ENCODE measurements at regions not wholly inside any gene's neighbourhood (a gene's known extent, or its start where the extent isn't known, plus 50 kb on each side); places are given as distances from the start of the nearest gene placed in this dataset.

DNA sequence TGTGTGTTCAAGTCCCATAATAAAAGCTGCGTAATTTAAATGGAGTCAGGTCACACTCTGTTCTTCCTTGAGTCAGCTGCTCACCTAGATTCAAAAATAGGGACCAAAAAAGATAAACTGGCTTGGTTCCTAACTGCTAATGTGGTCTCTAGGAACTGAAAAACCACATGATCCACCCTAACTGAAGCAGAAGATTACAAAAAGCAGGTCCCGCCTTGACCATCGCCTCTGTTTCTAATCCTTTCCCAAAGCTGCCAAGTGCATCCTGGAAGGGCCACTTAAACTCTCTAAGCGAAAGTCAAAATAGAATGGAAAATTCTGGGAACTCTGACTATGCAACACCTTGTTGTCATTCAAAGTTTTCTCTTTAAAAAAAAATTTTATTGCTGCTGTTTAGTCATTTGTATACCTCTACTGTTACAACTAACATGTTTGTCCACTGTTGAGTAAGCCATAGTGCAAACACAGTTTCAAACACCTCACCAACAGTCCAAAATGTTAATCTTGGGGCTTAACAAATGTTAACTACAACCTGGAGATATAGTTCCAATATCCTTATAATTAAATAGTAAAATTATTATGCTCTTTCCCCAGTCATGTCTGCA, 88.9 kb upstream of the THBS1 start:
- intact Hi-C loops (cut with micrococcal nuclease): no loop called here

DNA sequence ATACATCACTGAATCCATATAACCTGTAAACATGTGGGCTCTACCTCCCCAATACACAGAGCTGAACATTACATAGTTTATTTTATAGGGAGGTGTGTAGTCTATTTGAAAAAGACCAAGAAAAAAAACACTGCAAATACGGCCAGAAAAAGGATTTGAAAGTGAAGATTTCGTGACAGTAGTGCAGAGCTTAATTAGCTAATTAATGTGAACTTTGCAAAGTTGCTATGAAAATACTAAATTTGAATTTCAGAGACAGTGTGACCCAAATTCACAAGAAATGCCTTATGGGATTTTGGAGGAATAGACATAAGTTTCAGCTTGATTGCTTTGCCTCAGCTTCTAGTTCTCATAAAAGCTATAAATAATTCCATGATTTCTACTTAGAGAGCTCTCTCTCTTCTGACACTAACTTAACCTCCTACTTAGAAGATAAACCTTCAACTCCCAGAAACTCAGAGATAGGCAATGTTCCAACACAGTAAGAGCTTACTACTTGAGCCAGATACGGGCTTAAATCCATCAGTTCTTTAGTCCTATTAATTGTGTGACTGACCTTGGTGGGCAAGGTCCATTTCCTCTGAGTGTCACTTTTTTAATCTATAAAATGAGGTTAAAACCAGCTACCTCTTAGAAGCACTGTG, 87.3 kb upstream of the THBS1 start:
- intact Hi-C loops (cut with micrococcal nuclease): no loop called here

DNA sequence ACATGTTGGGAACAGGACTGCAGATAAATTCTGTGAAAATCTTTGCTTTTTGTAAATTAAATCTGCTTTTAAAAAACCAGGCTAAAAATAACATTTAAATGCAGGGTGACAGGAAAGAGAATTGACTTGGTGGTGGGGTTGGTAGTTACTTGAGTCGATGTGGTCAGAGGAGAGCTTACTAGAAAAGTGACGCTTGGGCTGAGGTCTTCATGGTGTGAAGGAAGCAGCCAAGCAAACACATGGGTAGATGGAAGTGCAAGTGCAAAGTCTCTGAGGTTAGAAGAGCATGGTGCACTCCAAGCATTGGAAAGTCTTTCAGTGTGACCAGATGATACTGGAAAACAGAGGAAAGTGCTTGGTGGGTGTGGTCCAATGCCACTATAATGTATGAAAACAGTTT, 86.4 kb upstream of the THBS1 start:
- intact Hi-C loops (cut with micrococcal nuclease): no loop called here

DNA sequence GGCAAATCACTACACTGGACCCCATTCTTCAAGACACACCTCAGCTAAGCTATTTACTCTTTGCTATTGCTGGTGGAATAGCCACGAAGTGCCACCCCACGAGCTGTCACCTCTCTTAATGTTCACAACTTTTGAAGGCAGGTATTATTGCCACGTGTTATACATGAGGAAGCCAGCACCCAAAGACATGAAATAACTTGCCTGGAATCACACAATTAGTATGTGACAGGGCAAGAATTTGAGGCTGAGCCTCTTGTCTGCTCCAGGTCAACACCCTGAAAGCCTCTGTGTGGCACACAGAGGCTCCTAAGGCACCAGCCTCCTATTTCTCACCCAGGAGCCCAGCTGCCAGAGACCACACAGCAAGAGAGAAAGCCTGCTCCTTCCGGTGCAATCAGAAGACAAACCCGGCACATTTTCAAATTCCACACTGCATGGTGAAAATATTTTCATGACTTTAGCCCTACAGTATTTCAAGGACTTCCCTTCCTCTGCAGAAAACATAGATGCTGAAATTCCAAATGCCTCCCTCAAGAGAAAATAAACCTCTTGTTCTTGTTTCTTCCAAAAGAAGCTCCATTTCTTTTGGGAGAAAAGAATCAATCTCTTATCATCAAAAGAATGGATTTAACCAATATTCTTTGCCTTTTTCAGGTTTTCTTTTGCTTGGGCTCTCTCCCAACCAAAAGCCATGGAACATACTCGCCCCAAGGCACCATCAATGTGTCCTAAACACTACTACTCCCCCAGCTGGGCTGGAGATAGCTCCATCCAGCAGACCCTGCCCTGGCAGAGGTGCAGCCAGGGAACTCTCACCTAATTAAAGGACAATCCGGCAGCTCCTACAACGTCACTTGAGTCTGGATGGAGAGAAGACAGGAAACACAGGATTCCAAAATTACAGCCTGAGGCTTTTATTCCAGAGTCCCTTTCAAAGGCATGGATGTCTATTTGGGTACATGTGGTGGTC, 84.7 kb upstream of the THBS1 start:
- intact Hi-C loops (cut with micrococcal nuclease): no loop called here

DNA sequence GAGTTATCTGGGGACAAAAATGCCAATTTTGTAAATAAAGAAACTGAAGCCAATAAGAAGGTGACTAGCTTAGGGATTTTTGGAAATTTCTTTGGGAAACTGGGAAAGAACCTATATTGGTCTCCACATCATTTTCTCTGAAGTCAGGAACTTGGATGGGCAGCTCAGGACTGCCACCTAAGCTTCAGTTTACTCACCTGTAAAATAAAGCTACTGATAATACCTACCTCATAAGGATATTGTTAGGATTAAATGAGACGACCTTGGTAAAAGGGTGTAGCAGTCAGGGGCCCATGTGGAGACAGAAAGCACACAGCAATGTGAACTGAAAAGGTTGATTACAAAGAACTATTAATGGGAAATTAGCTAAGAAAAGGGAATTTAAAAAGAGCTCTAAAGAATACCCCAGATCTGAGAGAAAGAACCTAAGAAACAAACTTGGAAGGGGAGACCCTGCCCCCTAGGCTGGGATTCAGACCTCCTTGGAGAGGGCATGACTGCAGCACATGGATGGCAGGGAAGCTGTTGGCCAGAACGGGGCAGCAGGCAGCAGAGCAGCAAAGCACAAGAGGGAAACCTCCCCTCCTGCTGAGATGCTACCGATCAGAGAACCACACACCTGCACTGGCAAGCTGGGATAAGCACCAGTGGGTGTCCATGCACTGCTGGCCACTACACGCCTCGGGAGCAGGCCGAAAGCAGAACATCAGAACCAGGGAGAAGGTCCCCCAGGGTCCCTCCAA, 83.7 kb upstream of the THBS1 start:
- intact Hi-C loops (cut with micrococcal nuclease): no loop called here

DNA sequence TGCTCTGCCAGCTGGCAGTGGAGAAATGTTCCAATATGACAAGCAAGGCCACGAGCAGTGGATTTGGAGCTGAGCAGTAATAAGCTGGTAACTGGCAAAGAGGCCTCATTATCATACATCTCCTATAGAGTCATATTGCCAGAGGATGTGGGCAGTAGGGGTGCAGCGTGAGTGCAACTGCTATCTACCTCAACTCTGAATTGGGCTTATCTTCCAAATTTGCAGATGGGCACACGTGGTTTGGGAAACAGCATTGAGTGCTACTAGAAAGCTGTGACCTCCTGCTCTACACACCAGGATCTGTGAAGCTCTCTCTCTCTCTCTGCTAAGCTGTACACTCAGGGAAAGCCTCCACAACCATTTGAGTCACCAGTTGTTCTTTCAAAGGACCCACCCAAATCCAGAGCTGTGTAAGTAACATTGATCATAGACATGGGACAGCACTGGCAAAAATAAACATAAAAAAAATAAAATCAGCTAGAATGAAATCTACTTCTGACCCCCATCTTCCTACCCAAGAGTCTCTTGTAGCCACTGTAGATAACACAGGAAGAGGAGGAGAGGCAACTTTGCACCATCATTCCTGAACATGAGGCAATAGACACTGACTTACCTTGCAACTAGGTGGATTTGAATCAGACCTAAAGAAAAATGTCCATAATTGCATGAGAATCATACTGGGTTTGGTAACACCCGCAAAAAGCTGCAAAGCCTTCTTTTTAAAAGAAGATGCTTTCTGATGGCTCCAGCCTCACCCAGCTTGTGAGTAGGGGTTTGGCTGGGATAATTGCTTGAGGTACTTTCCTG, 82.9 kb upstream of the THBS1 start:
- intact Hi-C loops (cut with micrococcal nuclease): no loop called here

DNA sequence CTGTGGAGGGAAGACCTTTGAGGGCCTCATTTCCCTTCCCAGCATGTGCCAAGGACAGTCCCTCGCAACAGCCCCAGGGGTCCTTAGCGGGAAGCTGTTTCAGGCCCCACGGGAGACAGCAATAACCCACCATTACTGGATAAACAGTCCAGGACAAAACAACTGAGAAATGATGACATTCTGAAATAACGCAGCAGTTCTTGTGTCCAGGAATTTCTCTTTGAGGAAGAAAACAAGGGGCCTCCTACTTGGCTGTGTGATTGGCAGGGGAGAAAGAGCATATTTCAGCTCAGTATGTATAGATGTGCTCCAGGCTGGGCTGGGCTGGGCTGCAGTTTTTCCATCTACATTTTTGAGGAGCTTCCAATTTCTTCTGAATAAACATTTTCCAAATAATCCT, 82.2 kb upstream of the THBS1 start:
- intact Hi-C loops (cut with micrococcal nuclease): no loop called here

DNA sequence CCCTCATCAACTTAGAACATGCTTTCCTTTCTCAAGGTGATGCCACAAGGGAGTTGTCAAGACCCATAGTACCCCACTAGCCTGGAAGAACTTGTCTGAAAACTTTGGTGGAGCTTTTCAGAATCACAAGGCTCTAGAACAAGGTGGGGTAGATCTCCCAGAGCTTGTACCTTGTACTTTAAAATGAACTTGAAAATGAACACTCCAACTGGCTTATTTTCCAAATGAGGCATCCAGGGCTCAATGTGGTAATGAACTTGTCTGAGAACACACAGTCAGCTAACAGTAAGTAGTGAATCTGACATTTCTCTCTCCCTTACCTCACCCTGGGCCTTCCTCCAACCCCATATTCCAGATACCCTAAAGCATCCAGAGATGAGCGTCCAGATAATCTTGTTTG, 81.8 kb upstream of the THBS1 start:
- intact Hi-C loops (cut with micrococcal nuclease): no loop called here

DNA sequence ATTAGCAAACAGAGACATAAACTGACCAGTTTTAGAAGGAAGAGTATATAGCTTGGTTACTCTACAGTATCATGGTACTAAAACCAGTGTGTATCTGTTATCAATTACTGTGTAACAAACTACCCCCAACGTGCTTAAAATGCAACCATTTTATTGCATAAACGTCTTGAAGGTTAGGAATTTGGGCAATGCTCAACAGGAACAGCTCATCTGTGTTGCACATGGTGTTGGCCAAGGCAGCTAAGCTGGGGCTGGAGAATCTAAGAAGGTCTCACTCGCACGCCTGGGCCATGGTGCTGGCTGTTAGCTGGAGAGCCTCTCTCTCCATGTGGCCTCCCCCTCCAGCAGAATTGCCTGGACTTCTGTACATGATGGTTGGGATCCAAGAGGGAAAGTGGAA, 81.2 kb upstream of the THBS1 start:
- intact Hi-C loops (cut with micrococcal nuclease): no loop called here

DNA sequence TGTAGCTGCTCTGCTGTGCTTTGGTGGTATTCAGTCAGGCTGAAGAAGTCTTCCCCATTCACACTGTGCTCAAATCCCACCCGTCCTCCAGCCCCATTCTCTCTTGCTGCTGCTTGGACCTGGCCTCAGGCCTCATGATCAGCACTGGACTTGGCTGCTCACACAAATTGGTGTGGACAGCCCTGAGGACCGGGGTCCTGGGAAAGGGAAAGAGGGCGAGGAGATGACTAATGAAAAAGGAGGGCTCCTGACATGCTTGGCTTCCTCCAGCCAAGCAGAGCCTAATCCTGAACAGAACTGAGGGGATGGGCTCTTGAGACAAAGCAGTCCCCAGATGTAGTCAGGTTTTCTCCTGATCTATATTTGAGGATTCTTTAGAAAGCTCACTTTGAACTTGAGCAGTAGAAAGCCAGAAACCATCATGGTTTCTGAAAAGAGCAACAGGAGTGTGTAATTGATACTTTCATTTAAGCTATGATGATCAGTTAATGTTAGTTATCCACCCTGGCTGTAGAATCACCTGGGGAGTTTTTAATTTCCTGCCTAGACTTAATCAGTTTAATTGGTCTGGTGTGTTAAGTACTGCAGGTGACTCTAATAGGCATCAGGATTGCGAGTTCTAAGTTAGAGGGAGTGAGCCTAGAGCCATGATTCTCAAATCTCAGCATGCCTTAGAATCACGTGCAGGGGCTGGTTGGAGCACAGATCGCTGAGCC, 79.4 kb upstream of the THBS1 start:
- intact Hi-C loops (cut with micrococcal nuclease): no loop called here

DNA sequence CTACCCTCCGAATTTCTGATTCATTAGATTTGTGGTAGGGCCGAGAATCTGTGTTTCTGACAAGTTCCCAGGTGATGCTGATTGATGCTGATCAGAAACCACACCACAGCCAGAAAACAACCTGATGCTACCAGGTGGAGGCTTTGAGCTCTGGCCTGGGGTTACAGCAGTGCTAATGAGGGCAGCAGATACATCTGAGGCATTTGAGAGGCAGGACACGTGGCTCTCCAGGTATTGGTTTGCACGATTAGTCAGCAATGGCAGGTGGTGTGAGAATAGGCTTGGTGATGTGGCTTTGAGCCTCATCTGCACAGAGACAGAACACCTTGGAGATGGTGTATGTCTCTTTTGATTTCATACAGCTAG, 78.8 kb upstream of the THBS1 start:
- intact Hi-C loops (cut with micrococcal nuclease): no loop called here

DNA sequence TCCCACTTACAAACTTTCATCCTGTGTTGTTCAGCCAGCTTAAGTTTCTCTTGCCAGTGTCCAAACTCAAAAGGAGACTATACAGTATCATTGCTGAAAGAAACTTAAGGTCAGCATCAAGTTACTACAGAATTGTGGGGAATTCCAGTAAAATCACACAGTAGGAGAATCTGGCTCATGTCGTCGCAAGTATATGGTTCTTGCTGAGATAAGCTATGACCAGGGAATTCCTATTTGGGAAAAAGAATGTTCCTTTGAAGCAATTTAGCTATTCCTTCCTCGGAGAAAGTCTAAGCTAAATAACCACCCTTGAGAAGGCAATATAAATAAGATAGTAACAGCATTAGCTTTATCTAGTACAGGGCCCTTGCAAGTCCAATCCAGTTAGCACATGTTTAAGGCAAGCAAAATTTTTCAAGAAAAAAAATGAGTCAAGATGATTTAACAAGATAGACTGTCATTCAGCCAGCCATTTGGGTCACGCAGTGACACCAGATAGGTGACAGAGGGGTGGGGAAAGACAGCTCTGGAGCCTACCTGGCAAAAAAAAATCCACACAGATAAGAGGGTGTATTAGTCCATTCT, 78.2 kb upstream of the THBS1 start:
- intact Hi-C loops (cut with micrococcal nuclease): no loop called here

DNA sequence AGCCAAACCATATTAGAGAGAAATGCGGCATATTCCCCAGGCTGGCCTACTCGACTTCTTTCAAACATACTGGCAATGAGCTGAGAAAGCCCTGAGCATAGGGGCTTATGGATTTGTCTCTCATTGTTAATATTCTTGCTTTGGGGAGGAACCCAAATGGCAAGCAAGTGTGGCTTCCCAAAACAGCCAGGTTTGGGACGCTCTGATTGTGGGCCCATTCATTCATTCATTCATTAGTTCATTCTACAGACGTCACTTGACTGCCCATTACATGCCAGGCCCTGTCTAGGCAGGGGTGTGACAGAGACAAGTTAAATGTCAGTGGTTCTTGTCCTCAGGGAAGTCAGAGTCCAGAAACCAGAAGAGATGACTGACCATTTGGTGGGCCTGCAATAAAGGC, 77.4 kb upstream of the THBS1 start:
- intact Hi-C loops (cut with micrococcal nuclease): no loop called here

DNA sequence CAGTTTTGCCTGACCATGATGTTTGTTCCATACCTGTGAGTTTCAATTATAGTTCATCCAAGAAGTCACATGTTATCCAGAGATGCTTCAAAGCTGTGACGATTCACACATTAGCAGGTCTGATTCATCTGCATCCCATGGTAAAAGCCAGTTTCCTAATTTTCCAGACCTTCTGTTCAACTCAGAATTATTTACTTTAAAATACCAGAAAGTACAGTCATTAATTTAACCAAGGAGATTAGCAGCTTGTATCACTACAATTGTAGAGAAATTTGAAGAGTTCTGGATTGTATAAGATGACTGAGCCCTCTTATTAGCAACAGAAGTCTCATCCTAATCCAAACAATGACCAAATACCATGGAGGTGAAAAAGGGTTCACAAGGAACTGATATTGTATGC, 76.1 kb upstream of the THBS1 start:
- intact Hi-C loops (cut with micrococcal nuclease): no loop called here

DNA sequence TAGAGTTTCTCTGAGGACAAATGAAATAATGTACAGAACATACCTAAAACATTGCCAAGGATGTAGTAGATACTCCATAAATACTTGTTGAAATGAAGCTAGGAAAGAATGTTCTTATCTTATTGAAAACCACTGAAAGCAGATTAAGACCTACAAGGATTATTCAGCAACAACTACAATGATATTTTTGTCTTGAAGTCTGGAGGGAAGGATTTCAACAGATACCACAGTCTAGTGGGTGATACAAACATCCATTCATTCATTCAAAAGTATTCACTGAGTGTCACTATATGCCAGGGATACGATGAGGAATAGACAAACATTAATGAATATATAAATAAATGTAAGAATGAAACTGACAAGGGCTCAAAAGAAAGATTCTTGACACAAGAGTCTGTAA, 74.7 kb upstream of the THBS1 start:
- intact Hi-C loops (cut with micrococcal nuclease): no loop called here

DNA sequence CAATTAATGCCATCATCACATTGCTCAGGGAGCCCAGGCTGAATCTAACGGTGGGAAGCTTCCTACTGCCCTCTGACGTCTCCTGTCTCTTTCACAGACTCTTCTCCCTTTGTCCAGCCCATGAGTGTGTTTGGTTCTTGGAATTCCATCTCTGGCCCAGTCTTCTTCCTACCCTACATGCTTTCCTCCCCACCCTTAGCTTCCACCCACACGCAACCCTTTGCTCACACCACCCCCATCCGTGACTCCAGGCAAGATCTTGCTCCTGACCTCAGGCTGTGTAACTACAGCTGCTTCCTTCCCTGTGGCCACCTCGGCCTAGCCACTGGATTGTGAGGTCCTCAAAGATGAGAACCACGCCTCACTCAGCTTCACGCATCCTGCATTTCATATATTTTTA, 72.3 kb upstream of the THBS1 start:
- intact Hi-C loops (cut with micrococcal nuclease): no loop called here

DNA sequence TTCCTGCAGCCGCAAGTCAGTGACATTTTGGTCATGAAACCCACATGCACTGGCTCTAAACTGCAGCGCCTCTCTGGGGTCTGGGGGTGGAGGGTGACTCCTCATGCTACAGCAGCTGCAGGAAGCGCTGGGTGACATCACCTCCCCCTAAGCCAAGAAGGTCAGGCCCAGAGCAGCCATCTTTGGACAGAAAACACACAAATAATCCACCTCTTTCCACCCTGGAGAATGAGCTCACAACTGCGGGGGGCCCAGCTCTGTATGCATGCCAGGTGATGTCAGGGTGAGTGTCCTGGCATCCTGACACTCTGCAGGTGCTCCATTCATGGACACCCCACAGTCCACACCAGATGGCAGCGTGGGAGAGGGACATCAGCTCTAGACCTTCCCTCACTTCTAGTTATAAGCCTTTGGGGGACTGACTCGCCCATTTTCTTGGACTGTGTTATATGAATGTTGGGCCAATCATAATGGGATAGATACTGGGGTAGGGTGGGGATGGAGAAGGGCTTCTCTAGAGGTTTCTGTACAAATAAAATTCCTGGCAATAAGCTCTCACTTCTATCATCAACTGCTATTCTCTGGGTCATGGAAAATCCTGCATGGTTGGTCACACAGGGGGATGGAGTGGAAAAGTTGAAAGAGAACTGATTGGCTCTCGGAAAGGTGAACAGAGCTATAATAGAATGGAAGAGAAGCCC, 70.7 kb upstream of the THBS1 start:
- intact Hi-C loops (cut with micrococcal nuclease): no loop called here

DNA sequence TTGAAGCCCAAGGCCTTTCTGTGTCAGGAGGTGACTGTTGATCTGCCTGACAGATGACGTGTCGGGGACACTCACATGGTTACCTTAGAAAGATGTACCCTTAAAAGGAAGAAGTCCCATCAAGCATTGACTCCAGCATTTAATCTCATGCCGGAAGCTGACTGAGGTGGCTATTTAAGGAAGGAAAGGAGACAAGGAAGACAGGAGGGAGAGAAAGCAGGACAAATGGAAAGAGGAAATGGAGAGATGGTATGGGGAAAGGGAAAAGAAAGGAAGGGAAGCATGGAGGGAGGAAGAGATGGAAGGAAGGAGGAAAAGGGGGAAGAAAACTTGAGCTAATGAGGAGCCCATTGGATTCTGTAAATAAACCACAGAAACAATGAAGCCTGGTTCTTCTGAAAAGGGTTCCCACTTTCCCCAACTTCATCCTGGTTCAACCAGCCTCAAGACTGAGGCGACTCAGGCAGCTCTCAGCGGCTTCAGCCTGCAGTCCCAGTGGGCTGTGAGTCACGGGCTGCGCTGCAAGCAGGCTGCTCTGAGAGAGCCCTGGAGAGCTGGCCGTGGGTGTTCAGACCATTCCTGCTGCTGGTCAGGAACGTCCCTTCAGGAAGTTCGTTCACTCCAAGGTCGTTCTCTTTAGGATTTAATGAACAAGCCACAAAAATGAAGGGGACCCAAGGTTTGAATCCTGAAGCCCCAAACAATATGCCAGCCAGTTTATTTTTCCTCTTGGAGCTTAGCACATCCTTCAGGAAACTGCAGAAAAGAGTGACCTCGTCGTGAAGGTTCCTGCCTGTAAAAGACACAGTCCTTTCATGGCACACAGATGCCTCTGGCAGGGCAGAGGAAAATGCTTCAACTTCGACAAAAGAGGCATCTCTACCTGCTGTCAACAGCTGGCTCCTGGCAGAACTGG, 69.6 kb upstream of the THBS1 start:
- intact Hi-C loops (cut with micrococcal nuclease): no loop called here
